Activated naive CD4-positive, alpha-beta T cell treated with anti-CD3 and anti-CD28 coated beads, Interleukin-2, amount 50 U/mL, for 16 hours (primary cell): ENCODE measurements at regions not wholly inside any gene's neighbourhood (a gene's known extent, or its start where the extent isn't known, plus 50 kb on each side); places are given as distances from the start of the nearest gene placed in this dataset.

Experiments used
- DNase-seq: peaks from one replicate; pipeline ENCODE4 v3.0.0-alpha.2; 2020

DNA sequence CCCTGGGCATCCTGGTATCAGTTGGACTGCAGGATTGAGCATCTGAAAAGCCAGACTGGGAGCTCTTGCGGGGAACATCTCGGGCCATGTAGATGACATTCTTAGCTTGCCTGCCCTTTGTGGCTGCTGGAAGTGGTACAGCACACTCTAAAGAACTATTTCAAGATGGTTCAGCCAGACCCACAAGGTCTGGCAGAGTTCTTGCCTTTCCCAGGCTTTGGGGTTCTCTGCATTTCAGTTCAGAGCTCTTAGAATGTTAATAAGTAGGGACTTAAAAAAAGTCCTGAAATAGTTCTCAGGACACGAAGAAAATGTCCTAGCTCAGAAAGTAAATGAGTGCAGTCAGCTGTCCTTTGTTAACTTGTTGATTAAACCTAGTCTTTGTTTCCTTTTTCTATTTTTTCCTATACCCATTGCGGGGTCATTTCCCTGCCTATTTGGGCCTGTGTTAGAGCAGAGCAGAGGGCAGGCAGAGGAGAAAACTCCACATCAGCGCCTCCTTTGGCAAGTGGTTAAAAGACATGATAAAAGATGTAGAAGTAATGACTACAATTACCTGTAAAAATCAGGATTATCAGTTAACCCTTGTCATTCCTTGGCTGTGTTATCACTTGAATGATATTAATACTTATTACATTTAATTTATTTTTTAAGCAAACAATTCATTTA lies 291.5 kb downstream of the ZSWIM6 start:
- DNase-seq: no peak

DNA sequence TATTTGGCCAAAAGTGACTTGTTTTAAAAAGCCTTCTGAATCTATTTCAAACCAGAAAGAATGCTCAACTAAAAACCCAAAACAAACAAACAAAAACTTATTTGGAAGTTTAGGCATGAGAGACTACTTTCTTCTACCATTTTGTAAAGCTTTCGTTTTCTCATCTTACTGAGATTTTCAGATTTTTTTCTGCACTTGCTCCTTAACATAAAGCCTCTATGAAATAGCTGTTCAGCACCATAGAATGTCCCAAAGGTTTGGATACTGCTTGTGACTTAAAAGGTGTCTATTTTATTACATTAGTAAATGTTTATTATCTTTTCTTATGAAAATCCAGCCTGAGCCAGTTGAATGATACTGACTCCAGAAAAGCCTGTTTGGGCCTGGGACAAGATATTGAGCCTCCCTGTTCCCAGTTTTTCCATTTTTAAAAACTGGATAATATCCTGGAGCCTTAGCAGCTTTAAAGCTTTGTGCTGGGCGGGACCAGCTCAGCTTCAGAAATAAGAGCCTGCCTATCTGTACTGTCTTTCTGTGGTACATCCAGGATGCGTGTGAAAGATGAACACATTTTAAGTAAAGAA lies 292.6 kb downstream of the ZSWIM6 start:
- DNase-seq: no peak

DNA sequence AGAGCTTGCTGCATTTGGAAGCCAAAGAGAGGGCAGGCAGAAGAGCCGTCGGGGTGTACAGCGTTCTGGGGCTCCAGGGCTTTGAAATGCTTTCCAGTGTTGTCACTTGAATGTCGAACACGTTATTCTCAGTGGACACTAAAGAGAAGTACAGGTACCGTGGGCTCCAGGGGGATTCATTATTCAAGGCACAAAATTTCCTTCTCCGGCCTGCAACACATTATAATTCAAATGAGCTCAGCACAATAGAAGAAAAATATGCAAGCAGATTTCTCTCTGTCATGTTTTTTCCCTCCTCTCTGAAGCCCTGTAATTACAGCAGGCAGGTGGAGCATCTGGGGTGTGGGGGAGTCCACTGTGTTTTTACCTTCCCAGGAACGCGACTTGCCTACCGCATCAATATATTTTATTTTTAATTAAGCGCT lies 293.1 kb downstream of the ZSWIM6 start:
- DNase-seq: no peak

DNA sequence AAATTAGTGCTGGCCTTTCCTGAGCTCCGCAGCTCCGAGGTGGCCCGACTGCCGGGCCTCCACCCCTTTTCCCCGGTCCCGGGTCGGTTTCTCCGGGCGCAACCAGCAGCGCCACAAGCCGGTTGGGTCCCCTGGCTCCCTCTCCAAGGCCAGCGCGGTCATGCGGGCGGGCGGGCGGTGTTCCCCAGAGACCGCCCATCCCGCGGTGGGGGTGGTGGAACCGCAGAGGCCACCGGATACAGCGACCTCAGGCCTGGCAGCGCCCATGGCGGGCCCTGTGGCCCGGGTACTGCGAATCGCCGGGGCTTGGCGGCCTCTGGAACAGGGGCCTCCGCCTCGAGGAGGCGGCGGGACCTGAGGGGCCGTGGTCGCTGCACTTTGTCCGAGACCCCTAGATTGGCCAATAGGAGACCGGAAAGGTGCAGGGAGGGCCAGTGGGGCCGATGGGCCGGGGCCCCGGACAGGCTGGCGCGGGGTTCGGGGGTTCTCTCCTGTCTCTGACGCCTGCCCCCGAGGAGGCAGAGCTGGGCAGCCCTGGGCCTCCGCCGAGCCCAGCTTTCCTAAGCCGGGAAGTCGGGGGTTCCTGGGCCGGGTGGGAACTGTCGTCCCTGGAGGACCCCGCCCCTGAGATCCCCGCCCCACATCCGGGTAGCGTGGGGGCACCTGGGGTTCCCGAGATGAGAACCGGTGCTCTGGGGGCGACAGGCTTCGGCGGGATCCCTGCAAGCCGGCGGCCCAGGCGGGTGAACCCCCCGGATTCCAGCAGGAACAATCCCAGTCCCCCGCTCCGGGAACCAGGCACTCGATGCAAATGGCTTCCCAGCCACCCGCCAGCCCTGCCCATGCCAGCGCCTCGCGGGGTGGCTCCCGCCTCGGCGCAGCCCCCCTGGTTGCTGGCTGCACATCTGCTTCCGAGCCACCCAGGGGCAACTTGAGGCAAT lies 293.9 kb downstream of the ZSWIM6 start:
- DNase-seq: peak; percentile 18

DNA sequence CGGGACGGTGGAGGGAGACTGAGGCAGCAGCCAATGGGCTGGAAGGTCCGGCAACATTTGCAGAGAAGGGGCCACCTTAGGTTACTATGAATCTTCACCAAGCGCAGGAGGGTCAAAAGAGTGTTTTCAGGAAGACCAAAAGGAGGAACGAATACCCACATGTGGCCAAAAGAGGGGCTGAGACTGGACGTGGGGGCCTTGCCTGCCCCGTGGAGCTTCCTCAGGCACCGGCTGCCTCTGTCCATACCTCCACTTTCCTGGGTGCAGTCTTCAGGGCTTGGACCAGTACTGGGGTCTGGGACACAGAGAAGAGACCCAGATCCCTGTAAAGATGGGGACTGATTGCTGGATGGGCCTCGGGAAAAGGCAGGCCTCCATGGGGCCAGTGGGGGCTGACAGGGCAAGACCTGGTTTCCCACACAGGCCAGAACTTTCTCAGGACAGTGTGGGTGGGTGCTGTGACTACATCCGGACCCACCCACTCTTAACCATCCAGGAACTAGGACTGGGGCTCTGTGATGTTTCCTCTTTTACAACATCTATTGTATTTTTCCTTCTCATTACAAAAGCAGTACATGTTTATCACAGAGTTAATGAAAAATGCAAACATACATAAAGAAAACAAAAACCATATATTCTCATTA lies 294.7 kb downstream of the ZSWIM6 start:
- no peak for DNase-seq

DNA sequence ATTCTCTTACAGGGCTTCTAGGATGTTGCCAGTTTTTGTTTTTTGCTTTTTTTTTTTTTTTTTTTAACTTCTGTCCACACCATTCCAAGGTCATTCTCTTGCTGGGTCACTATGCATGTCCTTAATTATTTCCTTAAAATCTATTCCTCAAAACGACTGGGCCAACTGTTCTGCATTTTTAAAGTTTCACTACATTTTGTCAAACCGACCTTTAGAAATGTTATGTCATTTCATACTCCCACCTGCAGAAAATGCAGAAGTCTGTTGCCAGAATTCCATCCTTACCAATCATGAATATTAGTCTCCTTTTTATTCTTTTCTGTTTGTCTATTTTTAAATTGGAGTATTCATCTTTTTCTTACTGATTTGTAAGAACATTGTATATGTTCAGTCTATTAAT lies 295.5 kb downstream of the ZSWIM6 start:
- DNase-seq: no peak

DNA sequence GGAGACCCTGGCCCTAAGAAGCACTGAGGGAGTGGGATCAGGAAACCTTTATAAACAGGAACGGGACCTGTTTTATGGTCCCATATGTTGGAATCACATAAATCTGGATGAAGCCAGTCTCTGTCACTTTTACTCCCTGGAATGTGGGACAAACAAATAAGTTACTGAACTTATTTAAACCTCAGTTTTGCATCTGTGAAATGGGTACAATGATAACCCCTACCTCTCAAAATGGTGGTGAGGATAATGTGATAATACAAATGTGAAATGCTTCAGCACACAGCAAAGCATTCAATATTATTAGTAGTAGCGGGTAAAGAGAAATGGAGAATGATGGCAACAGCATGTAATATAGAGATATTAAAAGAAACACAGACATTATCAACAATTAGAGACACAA lies 298.9 kb downstream of the ZSWIM6 start:
- DNase-seq: no peak

DNA sequence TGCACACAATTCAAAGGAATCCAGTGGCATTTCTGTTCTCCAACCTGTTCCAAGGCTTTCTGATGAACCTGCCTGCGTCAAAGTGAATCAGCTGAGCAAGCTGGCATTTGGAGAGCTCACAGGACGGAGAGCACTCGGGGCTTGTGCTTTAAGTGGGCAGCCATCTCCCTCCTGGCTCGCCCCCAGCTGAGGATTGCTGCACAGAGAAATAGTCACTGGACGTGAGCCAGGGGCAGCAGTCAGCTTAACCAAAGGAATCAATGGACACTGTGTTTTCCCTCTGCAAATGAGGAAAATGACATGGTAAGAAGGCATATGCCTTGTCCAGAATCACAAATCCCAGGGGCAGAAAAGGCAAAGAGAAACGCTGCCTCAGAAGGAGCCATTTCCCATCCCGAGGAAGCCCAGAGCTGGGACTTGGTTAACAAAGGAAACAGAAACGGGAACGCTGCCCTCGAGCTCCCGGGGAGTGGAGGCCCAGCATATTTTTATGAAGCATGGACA lies 299.4 kb downstream of the ZSWIM6 start:
- DNase-seq: no peak

DNA sequence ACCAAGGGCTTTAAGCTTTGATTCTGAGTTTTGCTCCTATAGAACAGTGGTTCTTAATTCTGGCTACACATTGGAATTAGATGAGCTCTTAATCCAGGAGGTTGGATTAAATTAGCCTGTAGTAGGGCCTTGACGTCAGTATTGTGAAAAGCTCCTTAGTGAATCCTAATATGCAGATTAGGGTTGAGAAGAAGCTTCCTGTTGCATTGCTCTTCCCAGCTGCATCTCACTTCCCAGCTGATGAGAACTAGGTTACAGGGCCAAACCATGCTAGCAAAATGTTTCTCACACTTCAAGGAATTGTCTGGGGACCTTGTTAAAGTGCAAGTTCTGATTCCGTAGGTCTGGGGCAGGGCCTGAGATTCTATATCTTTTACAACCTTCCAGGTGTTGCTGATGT lies 300.0 kb downstream of the ZSWIM6 start:
- no peak for DNase-seq

DNA sequence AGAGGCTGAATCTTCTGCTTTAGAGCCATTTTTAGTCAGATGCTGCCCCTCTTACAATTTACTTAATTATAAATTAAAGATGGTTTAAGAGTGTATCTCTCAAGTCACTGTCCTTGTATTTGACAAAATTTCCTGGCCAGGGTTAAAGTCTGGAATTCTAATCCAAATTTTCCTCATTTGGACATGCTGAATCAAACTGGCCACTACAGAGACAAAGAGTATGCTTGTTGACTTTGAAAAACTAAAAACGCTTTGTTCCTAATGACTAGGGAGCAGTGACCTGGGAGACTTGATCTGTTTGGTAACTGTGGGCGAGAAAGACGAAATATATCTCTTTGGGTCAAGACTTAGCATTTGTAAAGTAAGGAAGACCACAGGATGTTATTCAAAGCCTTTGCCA lies 303.2 kb downstream of the ZSWIM6 start:
- no peak for DNase-seq

DNA sequence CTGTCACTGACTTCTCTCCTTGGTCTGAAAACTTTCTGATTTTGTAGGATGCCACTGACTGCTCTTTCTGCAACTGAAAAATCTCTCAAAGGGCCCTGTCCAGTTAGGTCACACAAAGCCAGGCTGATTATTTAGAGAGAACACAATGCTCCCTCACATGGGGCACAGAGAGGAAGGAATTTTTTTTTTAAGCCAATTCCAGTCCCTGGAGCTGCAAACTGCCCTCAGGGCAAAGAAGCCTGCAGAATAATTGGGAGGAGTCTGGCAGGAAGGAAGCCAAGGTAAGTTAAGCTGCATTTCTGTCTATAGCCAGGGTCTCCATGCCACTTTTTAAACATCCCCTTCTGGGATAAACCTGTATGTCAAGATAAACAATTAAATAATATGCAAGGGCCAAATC lies 305.5 kb downstream of the ZSWIM6 start:
- DNase-seq: no peak

DNA sequence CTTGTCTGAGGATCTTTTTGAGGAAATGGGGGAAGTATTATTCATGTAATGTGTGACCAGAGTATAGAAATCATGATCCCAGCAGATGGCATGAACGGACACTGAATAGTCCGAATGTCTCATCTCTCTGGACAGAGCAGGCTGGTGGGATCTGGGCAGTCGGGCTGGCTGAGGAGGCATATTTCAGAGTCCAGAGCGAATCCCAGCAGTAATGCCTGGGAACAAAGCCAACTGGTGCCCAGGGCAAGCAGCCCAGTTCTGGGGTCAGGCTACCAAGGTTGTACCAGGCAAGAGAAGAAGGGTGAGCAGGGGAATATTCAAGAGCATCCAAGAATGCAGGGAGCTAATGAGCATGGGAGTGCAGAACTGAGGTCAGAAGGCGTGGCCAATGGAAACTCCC lies 306.4 kb downstream of the ZSWIM6 start:
- no peak for DNase-seq

DNA sequence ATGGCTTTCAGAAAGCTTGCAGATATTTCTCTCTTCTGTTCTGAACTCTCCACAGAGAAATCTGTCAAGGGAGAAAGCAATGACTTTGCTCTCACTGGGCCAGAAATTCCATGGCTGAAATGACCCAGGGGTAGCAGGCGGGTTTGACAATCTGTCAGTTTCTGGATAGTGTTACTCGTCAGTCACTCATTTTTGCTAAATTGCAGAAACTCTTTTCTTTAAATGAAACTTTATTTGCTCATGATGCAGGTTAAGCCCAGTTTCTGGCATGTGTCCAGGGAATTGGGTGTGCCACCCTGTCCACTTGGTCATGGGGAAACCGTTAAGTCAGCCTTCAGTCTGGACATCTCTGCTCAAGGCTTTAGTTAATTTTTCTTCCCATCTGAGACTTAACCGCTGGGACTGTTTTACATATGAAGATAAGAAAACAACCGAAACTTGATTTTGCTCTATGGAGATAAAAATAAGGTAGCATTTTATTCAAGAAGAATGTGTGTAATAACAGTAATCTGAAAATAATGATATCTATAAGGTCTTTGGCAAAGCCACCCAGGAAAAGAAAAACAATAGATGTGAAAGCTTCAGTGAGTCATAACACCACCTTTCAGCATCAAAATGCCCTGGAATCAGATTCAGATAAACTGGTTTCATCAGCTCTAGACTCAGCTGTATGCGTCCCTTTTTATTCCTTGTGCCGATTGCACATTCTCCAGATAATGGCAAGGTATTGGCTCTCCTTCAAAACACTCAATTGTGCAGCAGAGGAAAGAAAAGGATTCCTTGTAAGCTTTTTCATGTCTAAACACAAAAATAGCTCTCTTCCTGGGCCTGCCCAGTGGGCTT lies 308.3 kb downstream of the ZSWIM6 start:
- no peak for DNase-seq

DNA sequence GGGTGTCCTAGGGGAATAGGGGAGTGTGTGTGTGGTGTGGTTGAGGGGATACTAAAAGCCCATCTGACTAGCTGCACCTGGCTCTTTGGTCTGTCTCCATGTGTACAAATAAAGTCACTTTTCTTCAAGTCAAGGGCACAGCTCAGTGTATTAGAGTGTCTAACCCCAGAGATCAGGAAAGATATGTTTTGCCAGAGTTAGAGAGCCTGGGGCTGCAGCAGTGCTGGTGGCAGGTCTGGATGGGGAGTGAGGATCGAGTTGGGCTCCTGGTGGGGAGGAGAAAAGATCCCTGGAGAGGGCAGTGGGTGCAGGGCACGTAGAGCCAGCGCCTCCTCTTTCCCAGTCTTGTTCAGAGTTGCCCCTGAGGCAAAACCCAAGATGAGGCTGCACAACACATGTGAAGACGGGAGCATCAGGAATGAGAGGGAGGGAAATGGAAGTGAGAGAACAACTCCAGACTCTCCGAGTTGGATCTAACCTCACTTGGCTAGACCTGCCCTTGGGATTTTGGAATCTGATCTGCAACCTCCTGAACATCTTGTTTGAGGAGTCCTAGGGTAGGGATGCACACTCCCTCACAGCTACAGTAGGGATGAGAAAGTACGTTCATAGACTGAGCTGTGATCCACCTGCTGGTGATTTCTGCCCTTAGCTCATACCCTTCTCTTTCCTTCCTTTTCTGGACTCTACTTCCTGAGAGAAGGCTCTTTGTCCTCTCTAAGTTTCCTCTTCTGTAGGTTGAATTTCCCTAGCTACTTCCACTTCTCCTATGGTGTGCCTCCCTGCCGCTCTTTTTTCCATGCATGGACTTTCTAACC lies 309.9 kb downstream of the ZSWIM6 start:
- DNase-seq: no peak

DNA sequence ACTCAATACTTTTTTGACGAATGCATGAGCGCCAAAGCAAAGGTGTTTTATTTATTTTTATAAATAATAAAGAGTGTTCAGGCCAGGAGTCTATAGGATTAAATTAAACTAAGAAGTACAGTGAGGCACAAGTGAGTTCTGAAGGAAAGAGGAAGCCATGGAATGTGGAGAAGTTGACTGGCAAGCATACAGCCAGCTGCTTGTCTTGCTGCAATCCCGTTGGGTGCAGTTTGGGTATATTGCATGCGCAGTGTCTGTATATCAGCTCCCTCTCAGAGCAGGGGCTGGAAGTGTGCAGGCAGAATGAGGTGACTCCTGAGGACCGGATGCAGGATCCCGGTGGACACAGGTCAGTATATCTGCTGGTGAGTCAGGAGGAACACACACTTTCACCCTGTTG lies 315.6 kb downstream of the ZSWIM6 start:
- DNase-seq: no peak

DNA sequence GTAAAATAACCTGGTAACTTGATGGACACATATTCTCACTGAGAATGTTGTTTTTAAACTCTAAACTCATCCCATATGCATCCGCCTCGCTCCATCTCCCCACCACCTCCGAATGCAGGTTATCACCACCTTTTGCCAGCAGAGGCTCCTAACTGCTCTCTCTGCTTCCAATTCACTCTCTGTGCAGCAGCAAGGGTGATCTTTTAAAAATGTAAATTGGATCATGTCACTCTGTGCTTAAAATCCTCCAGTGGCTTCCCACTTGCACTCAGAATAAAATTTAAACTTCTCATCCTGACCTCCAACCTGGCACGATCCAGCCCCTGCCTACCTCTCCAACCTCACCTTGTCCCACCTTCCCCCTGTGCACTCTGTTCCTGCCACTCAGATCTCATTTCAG lies 317.2 kb downstream of the ZSWIM6 start:
- DNase-seq: no peak

DNA sequence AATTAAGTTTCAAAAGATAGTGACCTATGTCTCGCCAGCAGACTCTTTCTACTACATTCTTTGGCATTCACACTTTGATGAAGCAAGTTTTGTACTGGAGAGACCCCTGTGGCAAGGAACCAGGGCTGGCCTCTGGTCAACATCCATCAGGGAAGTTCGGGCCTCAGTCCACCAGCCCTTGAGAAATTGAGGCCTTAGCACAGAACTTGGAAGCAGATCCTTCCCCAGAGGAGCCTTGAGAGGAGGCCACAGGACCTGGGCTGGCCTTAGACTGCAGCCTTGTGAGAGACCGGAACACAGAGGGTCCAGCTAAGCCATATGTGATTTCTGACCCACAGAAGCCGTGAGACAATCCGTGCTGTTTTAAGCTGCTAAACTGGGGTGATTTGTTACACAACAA lies 317.9 kb downstream of the ZSWIM6 start:
- DNase-seq: no peak

DNA sequence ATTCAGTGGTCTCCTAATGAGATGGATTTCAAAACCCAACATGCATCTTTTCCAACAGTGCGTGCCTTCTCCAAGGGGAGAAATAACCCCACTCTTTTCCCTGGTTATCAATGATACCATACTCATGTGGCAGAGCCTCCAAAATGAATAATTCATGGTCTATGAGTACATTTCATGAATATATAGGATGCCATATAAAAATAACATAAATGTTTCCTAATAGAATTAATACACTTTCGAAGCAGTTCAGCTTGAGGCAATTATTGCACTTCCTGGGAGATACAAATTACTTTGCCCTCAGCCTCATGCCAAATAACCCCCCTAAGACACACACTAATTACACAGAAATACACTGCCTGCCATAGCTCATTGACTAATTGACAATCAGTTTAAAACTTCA lies 318.6 kb downstream of the ZSWIM6 start:
- DNase-seq: no peak

DNA sequence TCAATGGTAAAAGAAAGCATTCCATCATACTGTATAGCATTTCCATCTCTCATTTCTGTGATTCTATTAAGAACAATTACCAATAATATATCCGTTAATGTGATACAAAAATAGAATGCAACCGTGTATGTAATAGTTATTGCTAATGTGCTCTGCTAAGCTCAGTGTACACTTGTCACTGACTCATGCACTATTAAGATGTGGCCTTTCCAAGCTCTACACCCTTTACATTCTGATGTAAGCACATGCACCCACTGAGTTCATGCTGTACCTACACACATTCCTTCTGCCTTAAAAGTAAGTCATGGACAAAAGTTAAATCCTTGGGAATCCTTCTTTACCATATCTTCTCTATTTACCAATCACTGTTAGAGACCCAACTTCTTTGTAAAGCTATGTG lies 319.1 kb downstream of the ZSWIM6 start:
- no peak for DNase-seq

DNA sequence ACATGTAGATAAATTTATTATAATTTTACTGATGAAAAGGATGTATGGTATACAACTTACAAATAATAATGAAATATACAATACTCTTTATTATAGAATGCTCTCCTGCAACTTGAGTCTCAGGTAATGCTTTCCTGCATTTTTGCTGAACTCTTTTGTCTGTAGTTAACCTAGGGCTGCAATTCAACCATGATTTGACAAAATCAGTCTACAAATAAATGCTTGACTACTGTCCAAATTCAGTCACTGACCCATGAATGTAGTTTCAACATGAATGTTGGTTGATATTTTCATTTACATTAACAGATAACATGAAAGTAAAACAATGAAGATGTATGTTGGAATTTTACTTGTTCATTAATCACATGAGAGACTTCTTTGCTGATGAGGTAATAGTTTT lies 320.9 kb downstream of the ZSWIM6 start:
- DNase-seq: no peak

DNA sequence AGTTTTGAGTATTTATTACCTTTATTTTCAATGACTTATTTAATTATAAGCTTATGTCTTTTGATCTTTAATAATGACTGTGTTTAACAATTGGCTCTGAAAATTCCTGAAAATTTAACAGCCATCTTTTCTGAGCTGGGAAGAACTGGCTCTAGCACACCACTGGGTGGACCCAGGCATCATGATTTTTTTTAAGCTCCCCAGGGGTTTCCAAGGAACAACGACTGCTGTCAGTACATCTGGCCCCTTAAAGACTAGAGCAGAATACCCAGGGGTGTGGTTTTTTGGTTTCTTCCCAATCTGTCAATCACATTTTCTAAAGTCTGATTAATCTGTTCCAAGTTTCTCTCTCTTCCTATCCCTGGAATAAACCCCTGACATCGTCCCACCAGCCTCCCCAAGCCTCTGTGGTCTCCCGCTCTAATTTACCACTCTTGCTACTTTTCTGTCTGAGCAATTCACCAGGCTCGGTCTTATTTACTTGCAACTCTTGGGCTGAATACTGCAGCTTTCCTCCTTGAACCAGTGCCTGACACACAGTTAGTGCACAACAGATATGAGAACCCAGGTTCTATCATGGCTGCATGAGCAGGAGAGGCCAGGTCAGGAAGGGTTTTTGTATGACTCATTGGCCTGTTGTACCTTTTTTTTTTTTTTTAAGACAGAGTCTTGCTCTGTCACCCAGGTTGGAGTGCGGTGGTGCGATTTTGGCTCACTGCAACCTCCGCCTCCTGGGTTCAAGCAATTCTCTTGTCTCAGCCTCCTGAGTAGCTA lies 321.9 kb downstream of the ZSWIM6 start:
- DNase-seq: no peak
